ENCODE measurements at regions not wholly inside any gene's neighbourhood (a gene's known extent, or its start where the extent isn't known, plus 50 kb on each side); places are given as distances from the start of the nearest gene placed in this dataset.
A peak's percentile ranks its signal among the peaks of the same experiment; 100 is the strongest.

DNA sequence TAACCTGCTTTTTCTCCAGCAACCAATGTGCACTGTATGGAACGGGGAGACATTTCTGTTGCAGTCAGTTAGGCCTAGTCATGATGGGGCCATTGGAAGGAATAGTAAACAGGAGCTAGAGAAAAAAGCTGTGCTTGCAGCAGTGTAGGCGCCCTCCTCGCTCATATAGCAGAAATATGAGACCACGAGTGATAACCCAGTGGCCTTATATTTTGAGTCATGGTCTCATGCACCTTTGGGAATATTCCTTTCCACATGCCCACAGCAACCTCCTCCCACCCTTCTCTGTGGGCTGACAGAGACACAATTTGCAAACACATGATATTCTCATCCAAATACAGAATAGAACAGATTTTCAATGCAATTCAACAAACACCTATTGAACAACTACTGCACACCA, 248.9 kb upstream of the CITED2 start:
- Histone ChIP-seq H3K9me3 (ENCODE audit: insufficient read depth, low read length) (no peaks in the 10 kb centered on the region), H3K4me3 (ENCODE audit: insufficient read length, low read depth) (no peak overlapping the region), H3K36me3 (ENCODE audit: insufficient read depth, insufficient read length, low read length) (no peaks in the 10 kb centered on the region), H3K27me3 (ENCODE audit: insufficient read depth, insufficient read length) (no peaks in the 10 kb centered on the region), H3K9ac (ENCODE audit: insufficient read length, low read depth) (no peak overlapping the region), H3K4me1 (ENCODE audit: insufficient read depth, insufficient read length) (peaks cover 5% of the 10 kb centered on the region)
- TF ChIP-seq SUZ12 (IDR thresholded peaks at IDR 0.05; ENCODE audit: extremely low read depth, insufficient read depth, insufficient read length) (no peak), ZNF274 (IDR thresholded peaks at IDR 0.05; ENCODE audit: low read depth, low read length) (no peak), YY1 (IDR thresholded peaks at IDR 0.05; ENCODE audit: insufficient read depth, insufficient read length) (no peak)
- no peak for DNase-seq (ENCODE audit: low read depth, low spot score)

DNA sequence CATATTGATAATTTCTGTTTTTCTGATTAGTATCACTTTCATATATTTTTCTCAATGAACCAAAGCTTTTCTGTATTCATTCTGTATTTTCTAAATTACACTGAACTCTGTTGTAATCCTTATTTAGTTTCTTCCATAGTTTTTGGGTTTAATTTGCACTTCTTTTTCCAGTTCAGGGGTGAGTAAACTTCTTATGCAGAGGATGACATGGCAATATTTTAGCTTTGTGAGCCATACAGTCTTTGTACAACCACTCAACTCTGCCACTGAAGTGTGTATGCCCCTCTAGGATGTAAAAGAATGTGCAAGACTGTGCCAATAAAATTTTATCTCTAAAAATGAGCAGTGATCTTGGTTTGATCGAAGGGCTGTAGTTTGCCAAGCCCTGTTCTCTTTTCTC, 239.0 kb upstream of the CITED2 start:
- H3K27me3 ChIP-seq (ENCODE audit: insufficient read depth, insufficient read length): no peaks in the 10 kb centered on the region
- no peaks in the 10 kb centered on the region for H3K9me3 ChIP-seq (ENCODE audit: insufficient read depth, low read length)
- no peak for DNase-seq (ENCODE audit: low read depth, low spot score)
- no peaks in the 10 kb centered on the region for H3K36me3 ChIP-seq (ENCODE audit: insufficient read depth, insufficient read length, low read length)
- no peaks in the 10 kb centered on the region for H3K4me1 ChIP-seq (ENCODE audit: insufficient read depth, insufficient read length)
- H3K4me3 ChIP-seq (ENCODE audit: insufficient read length, low read depth): no peak overlapping the region
- TF ChIP-seq SUZ12 (IDR thresholded peaks at IDR 0.05; ENCODE audit: extremely low read depth, insufficient read depth, insufficient read length) (no peak), YY1 (IDR thresholded peaks at IDR 0.05; ENCODE audit: insufficient read depth, insufficient read length) (no peak), ZNF274 (IDR thresholded peaks at IDR 0.05; ENCODE audit: low read depth, low read length) (no peak)
- H3K9ac ChIP-seq (ENCODE audit: insufficient read length, low read depth): no peak overlapping the region

- TF ChIP-seq SUZ12 (IDR thresholded peaks at IDR 0.05; ENCODE audit: extremely low read depth, insufficient read depth, insufficient read length) (no peak), YY1 (IDR thresholded peaks at IDR 0.05; ENCODE audit: insufficient read depth, insufficient read length) (no peak), ZNF274 (IDR thresholded peaks at IDR 0.05; ENCODE audit: low read depth, low read length) (no peak)
- no peaks in the 10 kb centered on the region for H3K27me3 ChIP-seq (ENCODE audit: insufficient read depth, insufficient read length)
- no peak for DNase-seq (ENCODE audit: low read depth, low spot score)
- H3K4me3 ChIP-seq (ENCODE audit: insufficient read length, low read depth): no peak overlapping the region
- H3K9me3 ChIP-seq (ENCODE audit: insufficient read depth, low read length): no peaks in the 10 kb centered on the region
- no peaks in the 10 kb centered on the region for H3K36me3 ChIP-seq (ENCODE audit: insufficient read depth, insufficient read length, low read length)
- H3K9ac ChIP-seq (ENCODE audit: insufficient read length, low read depth): no peak overlapping the region
- H3K4me1 ChIP-seq (ENCODE audit: insufficient read depth, insufficient read length): no peaks in the 10 kb centered on the region
Observed at GRCh38 chr6:139612135-139612465, 237.7 kb upstream of the CITED2 start.

GRCh38 chr6:139611327-139612134, 237.1 kb upstream of the CITED2 start:
- H3K27me3 ChIP-seq (ENCODE audit: insufficient read depth, insufficient read length): no peaks in the 10 kb centered on the region
- H3K36me3 ChIP-seq (ENCODE audit: insufficient read depth, insufficient read length, low read length): no peaks in the 10 kb centered on the region
- H3K9ac ChIP-seq (ENCODE audit: insufficient read length, low read depth): no peak overlapping the region
- no peak overlapping the region for H3K4me3 ChIP-seq (ENCODE audit: insufficient read length, low read depth)
- peak; percentile 35 for DNase-seq (ENCODE audit: low read depth, low spot score)
- TF ChIP-seq SUZ12 (IDR thresholded peaks at IDR 0.05; ENCODE audit: extremely low read depth, insufficient read depth, insufficient read length) (no peak), ZNF274 (IDR thresholded peaks at IDR 0.05; ENCODE audit: low read depth, low read length) (no peak), YY1 (IDR thresholded peaks at IDR 0.05; ENCODE audit: insufficient read depth, insufficient read length) (no peak)
- no peaks in the 10 kb centered on the region for H3K9me3 ChIP-seq (ENCODE audit: insufficient read depth, low read length)
- H3K4me1 ChIP-seq (ENCODE audit: insufficient read depth, insufficient read length): no peaks in the 10 kb centered on the region

DNA sequence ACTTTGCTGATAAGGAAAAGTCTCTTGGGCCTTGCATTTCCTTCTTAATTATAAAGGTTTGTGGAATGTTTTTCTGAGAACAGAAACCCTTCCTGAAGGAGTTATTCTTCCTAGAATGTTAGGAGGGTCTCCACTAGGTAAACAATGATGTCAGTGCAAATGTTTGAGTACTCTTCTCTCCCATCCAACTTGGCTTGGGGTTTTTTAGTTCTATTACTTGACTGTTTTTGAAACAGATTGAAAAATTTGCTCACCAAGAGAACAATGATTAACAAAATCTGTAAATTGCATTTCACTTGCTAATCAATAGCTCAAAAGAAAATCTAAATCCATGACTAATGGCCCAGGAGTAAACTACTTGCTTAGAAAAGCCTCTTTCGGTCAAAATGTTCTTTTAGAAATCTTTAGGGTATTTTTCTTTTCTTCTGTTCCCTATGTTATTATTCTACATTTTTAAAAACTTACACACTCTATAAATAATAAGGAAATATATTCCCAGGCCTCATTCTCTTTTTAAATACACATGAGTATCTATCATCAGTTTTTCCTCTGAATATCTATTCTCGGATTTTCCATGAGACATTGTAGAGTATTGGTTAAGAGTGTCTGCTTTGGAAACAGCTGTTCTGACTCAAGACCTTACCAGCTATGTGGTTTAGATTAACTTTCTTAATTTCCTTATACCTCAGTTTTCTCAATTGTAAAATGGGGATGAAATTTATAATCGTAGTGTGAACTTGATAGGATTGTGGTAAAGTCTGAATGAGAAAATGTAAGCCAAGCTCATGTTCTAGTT, 234.2 kb upstream of the CITED2 start:
- no peak overlapping the region for H3K9ac ChIP-seq (ENCODE audit: insufficient read length, low read depth)
- H3K27me3 ChIP-seq (ENCODE audit: insufficient read depth, insufficient read length): no peaks in the 10 kb centered on the region
- H3K36me3 ChIP-seq (ENCODE audit: insufficient read depth, insufficient read length, low read length): no peaks in the 10 kb centered on the region
- H3K4me1 ChIP-seq (ENCODE audit: insufficient read depth, insufficient read length): no peaks in the 10 kb centered on the region
- no peak overlapping the region for H3K4me3 ChIP-seq (ENCODE audit: insufficient read length, low read depth)
- TF ChIP-seq YY1 (IDR thresholded peaks at IDR 0.05; ENCODE audit: insufficient read depth, insufficient read length) (no peak), ZNF274 (IDR thresholded peaks at IDR 0.05; ENCODE audit: low read depth, low read length) (no peak), SUZ12 (IDR thresholded peaks at IDR 0.05; ENCODE audit: extremely low read depth, insufficient read depth, insufficient read length) (no peak)
- no peak for DNase-seq (ENCODE audit: low read depth, low spot score)
- H3K9me3 ChIP-seq (ENCODE audit: insufficient read depth, low read length): no peaks in the 10 kb centered on the region

DNA sequence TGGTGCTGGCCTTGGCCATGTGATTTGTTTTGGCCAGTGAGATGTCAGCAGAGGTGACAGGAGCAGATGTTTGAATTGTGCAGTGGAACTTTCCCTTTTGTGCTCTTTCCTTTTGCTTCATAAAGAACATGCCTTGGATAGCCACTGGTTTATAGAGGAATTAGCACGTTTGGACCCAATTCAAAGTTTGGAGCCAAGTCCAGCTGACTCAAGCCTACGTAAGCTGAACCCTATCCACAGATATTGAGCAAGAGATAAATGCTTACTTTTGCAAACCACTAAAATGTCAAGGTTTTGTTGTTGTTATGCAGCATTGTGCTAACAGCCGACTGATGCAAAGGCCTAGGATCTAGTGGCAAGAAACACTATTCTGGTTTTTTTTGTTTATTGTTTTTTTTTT, 230.9 kb upstream of the CITED2 start:
- Histone ChIP-seq H3K36me3 (ENCODE audit: insufficient read depth, insufficient read length, low read length) (no peaks in the 10 kb centered on the region), H3K4me3 (ENCODE audit: insufficient read length, low read depth) (no peak overlapping the region), H3K4me1 (ENCODE audit: insufficient read depth, insufficient read length) (no peaks in the 10 kb centered on the region), H3K9ac (ENCODE audit: insufficient read length, low read depth) (no peak overlapping the region), H3K27me3 (ENCODE audit: insufficient read depth, insufficient read length) (no peaks in the 10 kb centered on the region), H3K9me3 (ENCODE audit: insufficient read depth, low read length) (no peaks in the 10 kb centered on the region)
- DNase-seq (ENCODE audit: low read depth, low spot score): no peak
- TF ChIP-seq ZNF274 (IDR thresholded peaks at IDR 0.05; ENCODE audit: low read depth, low read length) (no peak), SUZ12 (IDR thresholded peaks at IDR 0.05; ENCODE audit: extremely low read depth, insufficient read depth, insufficient read length) (no peak), YY1 (IDR thresholded peaks at IDR 0.05; ENCODE audit: insufficient read depth, insufficient read length) (no peak)

DNA sequence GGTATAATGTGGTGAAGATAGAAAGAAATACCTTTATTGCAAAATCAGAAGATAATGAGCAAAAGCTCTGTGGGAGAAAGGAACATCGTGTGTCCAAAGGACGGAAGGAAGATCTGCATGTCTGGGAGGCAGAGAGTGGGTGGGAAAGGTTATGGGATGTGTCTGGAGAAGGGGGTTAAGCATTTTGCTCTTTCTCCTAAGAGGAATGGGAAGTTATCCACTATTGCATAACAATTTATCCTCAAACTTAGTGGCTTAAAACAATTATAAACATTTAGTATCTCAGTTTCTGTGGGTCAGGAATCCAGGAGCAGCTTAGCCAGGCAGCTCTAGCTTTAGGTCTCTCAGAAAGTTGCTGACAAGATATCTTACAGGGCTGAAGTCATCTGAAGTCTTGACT, 229.1 kb upstream of the CITED2 start:
- H3K36me3 ChIP-seq (ENCODE audit: insufficient read depth, insufficient read length, low read length): no peaks in the 10 kb centered on the region
- TF ChIP-seq YY1 (IDR thresholded peaks at IDR 0.05; ENCODE audit: insufficient read depth, insufficient read length): no peak
- no peak for TF ChIP-seq SUZ12 (IDR thresholded peaks at IDR 0.05; ENCODE audit: extremely low read depth, insufficient read depth, insufficient read length)
- TF ChIP-seq ZNF274 (IDR thresholded peaks at IDR 0.05; ENCODE audit: low read depth, low read length): no peak

More for the DNA sequence above, 229.1 kb upstream of the CITED2 start:
- Histone ChIP-seq H3K27me3 (ENCODE audit: insufficient read depth, insufficient read length) (no peaks in the 10 kb centered on the region), H3K4me1 (ENCODE audit: insufficient read depth, insufficient read length) (no peaks in the 10 kb centered on the region), H3K9me3 (ENCODE audit: insufficient read depth, low read length) (no peaks in the 10 kb centered on the region), H3K9ac (ENCODE audit: insufficient read length, low read depth) (no peak overlapping the region), H3K4me3 (ENCODE audit: insufficient read length, low read depth) (no peak overlapping the region)
- DNase-seq (ENCODE audit: low read depth, low spot score): no peak
